HG03432 (cell line): ENCODE measurements at regions not wholly inside any gene's neighbourhood (a gene's known extent, or its start where the extent isn't known, plus 50 kb on each side); places are given as distances from the start of the nearest gene placed in this dataset.
"Not testable (repeated sequence)": the region's sequence is repeated elsewhere in the genome, so short reads cannot be mapped to it uniquely, and the experiment has no call there.

Experiments
- ATAC-seq: cut with Tn5 transposase; IDR thresholded peaks from one replicate; pipeline ENCODE4 v1.9.1; 2021; ENCODE audit warnings: mild to moderate bottlenecking, moderate library complexity; ENCODE audit not compliant: unreplicated experiment

DNA sequence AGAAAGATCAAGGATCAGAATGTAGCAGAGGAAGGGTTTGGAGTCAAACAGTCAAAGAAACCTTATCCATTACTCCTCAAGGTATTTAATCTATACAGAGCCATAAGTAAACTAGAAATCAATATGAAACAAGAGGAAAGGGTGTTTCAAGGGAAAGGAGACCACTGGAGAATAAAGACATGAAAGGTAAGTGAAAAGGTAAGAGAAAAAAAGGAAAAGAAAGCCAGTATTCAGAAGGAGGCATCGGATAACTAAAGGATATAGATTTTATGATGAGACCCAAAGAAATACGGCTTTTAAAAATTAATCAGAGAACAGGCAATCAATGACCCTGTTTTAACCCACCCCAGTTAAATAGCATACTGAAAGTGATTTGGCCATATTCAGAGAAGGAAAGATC, 438.7 kb upstream of the MIR17HG start:
- ATAC-seq: no peak

DNA sequence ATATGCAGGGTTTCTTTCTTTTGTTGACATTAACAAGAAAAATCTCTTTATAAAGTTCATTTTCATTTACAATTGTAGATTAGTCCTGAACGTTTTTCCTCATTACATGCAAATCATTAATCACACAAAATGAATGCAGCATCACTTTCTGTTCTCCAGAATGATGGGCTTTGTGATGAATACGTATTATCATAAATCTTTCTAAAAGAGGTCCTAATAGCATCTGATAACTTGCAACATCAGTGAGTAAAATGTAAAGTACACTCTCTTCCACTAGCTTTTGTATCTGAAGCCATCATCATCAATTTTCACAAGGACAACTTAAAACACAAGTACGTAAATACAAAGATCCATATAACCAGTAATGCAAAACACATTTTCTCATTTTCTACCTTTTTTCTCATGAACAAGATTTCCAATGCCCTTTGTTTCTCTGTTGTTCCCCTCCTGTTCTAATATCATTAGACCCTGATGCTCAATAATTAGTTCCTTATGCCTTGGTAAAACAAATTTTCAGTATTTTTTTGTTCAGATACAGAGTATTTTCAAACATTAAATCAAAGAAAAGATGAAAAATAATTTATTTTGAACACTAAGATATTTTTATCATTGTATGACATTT, 437.4 kb upstream of the MIR17HG start:
- no peak for ATAC-seq

DNA sequence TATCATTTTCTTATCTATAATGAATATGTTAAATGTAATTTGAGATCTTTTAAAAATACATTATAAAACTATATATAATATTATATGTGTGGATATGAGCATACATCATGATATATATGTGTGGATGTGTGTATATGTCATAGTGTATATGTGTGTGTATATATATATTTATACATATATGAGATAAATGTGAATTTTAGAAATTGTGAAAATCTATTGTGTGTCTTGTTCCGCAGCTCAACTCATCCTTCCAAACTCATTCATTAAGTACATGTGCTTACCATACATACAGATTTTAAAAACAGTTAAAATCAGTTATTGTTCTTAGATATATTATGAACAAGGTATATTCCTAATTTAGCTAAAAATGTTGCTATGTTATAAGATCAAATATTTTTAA, 435.2 kb upstream of the MIR17HG start:
- no peak for ATAC-seq

DNA sequence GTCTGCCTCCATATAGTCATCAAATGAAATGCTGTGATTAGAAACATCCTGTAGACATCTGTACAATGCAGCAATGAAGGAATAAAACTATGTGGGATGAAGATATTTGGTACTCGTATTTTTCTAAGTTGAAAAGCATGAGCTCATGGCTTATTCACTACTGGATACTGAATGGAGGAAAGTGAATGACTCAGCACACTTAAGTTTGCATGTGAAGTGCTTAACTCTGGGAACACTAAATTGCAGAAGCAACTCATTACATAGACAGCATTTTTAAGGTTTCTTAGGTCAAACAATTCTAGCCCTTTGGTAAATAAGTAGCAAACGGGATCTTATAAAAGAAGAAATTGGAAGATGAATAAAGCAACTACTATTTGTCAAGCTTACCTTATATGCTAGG, 429.0 kb upstream of the MIR17HG start:
- no peak for ATAC-seq

DNA sequence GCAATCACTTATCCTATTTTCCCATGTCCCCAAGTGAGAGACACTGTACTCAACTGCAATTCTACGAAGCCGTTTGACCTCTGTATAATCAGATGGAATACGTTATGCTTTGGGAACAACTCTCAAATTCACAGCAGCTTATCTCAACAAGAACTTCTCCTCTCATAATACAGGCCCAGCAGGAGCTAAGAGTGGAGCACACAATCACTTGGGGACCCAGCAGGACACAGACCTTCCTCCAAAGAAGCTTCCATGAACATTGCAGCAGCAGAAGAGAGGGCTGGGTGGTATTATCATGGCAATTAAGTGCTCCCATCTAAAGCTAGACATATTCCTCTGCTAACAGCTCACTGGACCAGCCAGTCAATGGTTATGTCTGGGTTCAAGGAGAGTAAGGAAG, 428.3 kb upstream of the MIR17HG start:
- ATAC-seq: no peak

DNA sequence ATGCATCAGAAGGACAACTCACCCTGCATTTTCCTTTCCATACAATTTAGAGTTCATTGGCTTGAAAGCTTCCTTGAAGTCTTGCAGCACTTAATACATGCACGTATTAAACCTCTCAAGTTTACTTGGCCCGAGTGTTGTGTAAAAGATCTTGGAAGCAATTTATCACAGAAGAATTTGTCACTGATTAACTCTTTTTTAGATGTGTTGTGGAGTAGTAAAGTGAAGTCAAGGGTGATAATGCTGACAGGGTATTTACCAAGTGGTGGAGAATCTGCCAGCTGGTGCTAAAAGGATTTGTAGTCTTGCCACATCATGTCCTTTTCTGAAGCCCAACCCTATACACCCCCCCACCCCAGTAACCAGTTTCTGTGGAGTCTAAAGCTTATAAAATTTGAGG, 421.0 kb upstream of the MIR17HG start:
- ATAC-seq: no peak

DNA sequence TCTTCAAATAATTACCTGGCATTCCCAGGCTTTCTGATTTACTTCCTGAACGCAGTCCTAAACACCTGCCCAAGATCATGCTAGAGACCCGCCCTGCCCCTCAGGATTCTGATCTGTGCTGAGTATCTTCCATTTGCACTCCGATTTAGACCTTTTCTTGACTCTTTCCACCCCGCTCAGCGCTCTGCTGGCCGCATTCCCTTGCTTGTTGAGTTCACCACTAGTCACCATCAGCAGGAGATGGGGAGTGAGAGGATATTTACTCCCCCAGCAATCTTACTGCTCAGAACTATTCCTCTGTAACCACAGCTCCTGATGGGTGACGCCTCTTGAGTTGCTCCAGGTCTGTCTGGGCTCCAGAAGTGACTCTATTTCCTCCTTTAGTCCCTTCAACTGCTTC, 419.4 kb upstream of the MIR17HG start:
- no peak for ATAC-seq

DNA sequence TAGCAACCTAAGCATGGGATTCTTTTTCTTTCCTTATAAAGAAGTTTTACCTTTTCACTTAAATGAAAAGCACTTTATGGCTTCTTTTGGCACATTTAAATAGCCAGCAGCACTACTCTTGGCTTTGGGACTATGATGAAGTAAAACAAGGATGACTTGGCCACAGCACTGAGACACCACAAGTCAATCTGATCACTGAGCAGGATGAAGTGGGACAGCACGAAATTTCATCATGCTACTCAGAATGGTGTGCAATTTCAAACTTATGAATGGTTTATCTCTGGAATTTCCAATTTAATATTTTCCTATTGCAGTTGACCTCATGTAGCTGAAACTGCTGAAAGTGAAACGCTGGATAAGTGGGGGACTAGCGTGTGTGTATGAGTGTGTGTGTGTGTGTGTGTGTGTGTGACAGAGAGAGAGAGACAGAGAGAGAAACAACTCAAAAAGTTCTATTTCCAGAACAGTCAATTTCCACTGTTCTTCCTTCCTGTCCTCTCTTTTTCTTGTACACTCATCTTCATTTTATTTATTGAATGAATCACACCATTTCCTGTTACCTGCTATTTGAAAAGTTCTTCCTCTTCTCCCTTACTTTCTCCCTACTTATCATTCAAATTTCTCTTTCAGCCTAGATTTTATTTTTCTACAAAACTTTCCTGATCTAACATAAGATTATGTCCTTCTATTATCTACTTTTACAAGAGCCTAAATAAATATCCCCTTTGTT, 414.2 kb upstream of the MIR17HG start:
- ATAC-seq: no peak

DNA sequence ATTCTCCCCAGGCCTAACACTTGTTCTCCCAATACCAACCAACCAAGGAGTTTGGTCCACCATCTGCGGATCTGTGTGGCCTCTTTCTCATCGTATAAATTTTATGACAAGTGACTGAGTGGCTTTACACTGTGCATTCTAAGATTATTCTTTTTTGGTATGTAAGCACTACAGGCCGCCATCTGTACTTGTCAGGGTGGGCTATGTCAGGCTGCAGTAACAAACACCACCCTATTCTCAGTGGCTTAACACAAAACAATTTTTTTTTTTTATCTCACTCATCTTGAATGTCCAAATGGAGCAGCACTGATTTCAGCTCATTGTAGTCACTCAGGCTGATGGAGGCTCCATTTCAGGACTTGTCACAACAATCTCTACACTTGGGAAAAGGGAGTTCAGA, 412.7 kb upstream of the MIR17HG start:
- no peak for ATAC-seq

DNA sequence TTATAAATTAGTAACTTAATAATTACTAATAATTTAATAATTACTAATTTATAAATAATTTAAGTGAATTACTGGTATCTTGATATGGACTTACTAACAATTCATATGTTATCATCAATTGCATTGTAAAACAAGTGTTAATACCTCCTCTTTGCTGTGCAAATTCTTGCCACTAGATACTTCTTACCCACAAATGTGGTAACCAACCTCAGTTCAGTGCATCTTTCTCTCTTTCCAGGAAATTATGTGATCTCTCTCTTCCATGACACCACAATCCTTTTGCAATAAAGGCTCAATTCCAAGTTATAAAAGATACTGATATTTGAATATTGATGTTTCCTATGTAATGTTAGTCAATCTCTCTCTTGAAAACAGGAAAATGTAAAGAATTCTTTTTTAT, 408.6 kb upstream of the MIR17HG start:
- ATAC-seq: no peak

DNA sequence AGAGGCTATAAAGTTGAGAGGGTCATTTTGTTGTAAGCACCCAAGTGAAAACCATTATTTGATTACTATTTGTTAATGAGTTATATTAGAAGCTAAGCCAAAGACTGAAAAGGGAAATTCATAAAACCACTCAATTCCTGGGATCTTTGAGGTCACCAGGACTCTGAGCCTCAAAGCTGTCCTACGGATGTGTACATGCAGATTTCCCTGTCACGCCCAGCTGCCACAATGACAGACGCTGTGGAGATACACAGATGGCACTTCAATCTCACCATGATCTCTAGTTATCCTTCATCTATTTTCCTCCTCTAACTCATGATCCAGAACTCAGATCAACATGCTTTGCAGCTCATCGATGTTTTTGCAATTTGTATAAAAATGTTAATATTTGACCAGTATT, 403.5 kb upstream of the MIR17HG start:
- no peak for ATAC-seq

DNA sequence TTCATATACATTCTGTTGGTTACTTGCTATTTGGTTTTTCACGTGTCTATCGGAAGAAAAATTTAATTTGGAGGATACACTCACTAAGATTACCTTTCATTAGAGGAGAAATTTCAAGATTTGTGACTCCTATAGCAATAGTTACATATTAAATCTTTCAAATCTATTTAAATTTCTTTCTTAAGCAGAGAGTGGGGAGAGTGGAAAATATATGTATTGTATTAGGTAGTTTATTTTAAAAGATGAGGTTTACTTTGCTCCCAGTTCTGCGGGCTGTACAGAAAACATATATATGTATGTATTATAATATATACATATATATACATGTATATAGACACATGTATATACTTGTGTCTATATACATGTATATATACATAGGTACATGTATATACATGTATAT, 402.3 kb upstream of the MIR17HG start:
- not testable (repeated sequence) for ATAC-seq

DNA sequence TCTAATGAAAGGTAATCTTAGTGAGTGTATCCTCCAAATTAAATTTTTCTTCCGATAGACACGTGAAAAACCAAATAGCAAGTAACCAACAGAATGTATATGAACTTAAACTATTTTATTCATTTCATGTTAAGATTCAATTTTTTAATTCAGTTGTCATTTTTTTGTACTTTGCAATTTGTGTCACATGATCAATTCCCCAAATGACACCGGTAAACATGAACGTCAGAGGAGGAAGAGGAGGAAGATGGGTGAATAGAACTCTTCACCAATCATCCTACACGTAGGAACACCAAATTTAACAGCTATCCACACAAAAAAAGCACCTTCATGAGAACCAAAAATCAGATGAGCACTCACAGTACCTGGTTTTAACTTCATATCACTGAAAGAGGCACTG, 401.4 kb upstream of the MIR17HG start:
- not testable (repeated sequence) for ATAC-seq

DNA sequence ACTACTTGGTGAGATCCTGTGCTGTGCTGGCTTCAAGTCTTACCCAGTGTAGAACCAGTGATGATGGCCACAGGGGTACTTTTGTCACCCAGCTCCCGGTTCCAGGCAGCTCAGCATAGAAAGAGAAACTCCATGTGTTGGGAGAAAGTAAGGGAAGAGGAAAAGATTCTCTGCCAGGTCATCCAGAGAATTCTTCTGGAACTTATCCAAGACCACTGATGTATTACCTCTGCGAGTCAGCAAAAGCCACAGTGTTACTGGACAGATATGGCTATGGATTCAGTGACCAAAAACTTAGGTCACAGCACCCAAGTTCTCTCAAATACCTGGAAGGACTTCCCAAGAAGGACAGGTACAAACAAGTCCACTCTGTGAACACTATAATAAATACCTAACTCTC, 399.5 kb upstream of the MIR17HG start:
- no peak for ATAC-seq

DNA sequence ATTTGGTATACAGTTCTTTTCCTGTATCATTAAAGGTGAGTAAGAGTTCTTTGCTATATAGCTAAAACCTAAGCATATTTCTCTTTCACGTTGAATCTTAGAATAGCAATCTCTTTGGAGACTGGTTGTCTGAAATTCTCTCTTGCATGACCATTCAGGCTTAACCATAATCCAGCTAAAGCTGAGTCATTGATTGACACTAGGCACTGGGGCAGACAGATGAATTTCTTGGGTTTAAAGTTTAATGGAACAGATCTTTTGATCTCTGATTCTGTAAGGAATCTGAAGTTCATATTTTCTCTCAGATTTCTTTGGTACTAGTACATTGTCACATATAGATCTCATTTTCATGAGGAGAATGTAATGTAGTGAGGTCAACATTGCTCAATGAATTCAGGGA, 397.3 kb upstream of the MIR17HG start:
- ATAC-seq: no peak

DNA sequence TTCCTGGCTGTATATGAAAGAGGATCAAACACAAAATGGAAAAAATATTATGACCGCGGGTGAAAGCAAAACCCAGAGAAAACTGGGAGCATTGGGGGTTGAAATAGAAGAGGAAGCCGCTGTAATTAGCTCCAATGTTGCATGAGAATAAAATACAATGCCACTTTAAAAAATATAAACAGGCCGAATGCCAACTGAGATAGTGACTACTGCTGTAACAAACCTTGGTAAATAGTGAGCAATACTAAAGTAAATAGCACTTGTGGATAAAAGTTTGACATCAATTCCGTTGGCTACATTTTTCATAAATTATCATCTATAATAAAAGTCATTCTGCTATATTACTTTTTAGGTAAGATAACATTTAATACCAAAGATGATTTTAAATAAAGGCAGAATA, 395.8 kb upstream of the MIR17HG start:
- no peak for ATAC-seq

DNA sequence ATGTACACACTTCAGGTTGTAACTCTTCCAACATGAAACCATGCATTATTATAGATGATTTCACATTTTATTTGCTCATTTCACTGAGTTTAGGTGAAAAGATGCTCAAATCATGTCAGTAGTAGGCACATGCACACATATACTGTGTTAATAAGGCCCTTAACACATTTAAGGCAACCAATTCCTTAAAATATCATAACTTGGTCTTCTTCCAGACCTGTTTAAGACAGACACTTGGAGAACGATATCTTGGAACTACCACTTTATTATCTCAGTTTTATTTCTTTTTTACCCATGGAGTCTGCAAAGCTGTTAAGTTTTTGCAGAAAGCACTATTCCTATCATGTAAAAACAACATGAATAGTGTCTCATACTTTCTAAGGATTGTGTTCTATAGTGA, 395.2 kb upstream of the MIR17HG start:
- no peak for ATAC-seq

DNA sequence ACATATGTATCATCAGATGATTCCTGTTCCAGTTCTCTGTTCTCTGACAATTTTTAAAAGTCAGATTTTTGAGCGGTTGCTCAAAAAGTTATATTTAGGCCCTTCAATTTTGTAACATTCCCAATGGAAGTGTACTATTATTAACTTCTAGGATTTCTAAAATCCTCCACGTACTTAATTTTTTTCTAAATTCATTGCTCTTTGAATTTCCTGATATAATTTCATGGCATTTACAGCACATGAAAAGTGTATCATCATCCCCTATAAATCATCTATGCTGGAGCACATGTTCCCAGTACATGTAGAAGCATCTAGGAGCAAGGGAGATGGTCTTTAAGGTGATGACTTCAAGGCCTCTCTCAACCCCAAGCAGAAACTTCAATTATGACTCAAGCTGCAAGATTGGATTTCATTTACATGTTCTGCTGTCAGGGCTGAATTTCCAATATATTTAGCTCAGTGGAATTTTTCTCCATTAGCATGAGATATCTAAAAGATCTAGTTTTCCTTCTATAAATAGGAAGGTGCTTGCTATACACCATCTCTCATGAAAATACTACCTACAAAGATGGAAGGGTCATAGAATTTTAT, 392.8 kb upstream of the MIR17HG start:
- ATAC-seq: no peak

DNA sequence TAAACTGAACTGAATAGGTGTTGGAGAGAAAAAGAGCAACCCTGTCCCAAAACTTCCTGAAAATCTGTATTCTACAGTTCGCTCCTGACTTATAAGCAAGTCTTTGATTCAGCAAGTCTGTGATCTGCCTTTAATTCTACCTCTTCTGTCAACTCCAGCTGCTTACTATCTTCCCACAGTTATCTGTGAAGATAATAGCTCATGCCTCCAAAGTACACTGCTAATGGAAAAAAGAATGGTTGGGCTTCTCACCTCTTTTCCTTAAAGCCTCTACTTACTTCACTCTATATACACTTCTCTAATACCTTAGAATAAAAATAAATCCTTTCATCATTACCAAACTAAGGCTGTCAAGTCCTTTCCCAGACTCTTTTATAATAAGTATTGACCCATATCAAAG, 391.5 kb upstream of the MIR17HG start:
- ATAC-seq: no peak

DNA sequence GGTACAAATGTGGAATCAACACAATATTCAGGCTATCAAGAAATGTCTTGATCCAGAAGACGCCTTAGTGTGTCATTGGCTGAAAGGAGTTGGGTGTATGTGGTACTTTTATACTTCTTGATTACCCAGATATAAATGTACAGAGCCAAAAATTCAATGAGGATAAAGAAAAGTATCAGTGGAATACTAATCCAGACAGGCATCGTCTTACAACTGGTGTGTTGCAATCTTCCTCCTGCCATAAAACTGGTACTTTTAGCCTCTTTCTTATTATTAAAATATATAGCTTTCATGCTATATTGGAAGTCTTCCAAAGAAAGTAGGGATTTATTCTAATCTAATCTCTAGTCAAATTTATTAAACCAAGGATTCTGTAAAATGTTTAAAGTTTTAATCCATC, 388.6 kb upstream of the MIR17HG start:
- ATAC-seq: no peak

DNA sequence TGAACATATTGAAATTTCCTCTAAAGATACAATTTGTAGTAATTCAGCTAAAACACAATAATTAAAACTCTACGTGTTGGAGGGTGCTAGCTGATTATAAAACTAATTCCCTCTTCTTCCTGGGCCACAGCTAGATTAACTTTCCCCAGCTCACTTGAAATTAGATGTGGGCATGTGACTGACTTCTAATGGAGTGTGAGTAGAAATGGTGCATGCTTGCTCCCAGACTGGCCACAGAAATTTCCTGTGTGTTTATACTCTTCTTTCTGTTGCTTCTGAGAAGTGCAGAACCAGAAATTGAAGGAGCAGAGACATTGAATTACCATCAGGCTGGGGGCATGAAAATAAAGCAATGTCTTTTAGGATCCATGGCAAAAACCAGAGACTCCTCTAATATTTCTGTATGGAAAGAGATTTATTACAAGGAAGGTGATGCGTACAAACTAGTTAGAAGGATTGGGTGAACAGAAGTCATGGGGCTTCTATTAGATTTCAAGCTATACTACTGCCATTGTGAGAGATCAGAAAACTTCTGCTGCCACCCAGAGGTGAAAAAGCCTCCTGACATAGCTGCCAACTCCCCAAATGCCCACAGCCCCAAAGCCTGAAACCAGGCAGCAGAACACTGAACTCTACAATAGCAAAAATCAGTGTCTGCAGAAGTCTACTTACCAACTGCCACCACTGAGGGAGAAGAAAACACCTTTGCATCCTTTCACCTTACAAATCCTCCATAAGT, 379.2 kb upstream of the MIR17HG start:
- ATAC-seq: no peak
